Activated T-helper 17 cell treated with anti-CD3 and anti-CD28 coated beads, Interleukin-2, amount 50 U/mL, for 72 hours (primary cell): ENCODE measurements at regions not wholly inside any gene's neighbourhood (a gene's known extent, or its start where the extent isn't known, plus 50 kb on each side); places are given as distances from the start of the nearest gene placed in this dataset.

ENCODE experiments used
- ATAC-seq: fragments of 150-1000 bp; cut with Tn5 transposase; replicated peaks from 2 replicates; pipeline ENCODE4 v1.10.0; 2021; ENCODE audit warnings: mild to moderate bottlenecking, moderate library complexity
- H3K27ac Mint-ChIP-seq: one replicate; pipeline ENCODE4 v1.8.0; 2022; ENCODE audit warnings: mixed read lengths
- H3K27me3 Mint-ChIP-seq: one replicate; pipeline ENCODE4 v1.8.0; 2022; ENCODE audit warnings: mixed read lengths
- H3K36me3 Mint-ChIP-seq: one replicate; pipeline ENCODE4 v1.8.0; 2022; ENCODE audit warnings: low read depth, mild to moderate bottlenecking, mixed read lengths
- H3K4me1 Mint-ChIP-seq: one replicate; pipeline ENCODE4 v1.8.0; 2022; ENCODE audit warnings: mixed read lengths
- H3K4me3 Mint-ChIP-seq: one replicate; pipeline ENCODE4 v1.8.0; 2022; ENCODE audit warnings: mild to moderate bottlenecking, mixed read lengths
- H3K9me3 Mint-ChIP-seq: one replicate; pipeline ENCODE4 v1.8.0; 2022; ENCODE audit warnings: mixed read lengths

DNA sequence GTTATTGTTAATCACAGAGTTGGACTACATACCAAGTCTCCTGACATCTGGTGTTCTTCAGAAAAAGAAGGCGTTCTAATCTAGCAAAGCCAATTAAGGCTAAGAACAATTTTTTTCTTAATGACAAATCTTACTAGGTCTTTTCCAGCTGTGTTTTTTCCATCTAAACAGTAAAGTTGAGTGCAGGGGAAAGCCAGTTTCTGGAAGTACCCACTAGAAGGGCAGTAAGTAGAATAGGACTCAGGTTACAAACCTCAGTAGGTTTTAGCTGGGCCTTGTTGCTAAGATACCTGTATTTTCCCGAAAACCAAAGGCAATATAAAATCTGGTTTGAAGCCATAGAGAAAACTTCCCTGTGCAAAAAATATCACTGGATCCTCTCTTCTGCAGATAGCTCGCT is 351.9 kb downstream of the ETS1 start:
- peaks cover 33% of the 10 kb centered on the region for H3K4me1 Mint-ChIP-seq

DNA sequence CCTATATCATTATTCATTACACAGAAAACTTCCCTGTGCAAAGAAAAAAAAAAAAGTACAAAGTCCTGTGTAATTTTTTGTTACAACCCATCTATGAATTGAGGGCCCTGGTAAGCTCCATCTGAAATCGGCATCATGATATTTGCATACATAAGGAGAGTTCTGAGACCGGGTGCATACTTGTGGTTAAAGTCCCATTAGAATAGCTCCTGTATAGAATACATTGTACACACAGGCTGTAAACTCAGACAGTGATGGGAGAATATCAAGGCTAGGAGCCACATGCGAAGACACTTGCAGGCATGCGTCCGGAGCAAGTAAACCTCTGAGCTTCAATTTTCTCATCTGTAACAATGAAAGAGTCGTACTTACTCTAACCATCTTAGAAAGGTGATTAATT is 353.2 kb downstream of the ETS1 start:
- H3K27ac Mint-ChIP-seq, result no peak overlapping the region
- no peak for ATAC-seq
- H3K36me3 Mint-ChIP-seq, result peaks cover 13% of the 10 kb centered on the region
- no peaks in the 10 kb centered on the region for H3K27me3 Mint-ChIP-seq
- no peak overlapping the region for H3K4me3 Mint-ChIP-seq
- peaks cover 3% of the 10 kb centered on the region for H3K9me3 Mint-ChIP-seq
- H3K4me1 Mint-ChIP-seq, result peaks cover 38% of the 10 kb centered on the region

More for the DNA sequence above, 351.9 kb downstream of the ETS1 start:
- no peak for ATAC-seq
- peaks cover 13% of the 10 kb centered on the region for H3K36me3 Mint-ChIP-seq
- H3K27me3 Mint-ChIP-seq, result no peaks in the 10 kb centered on the region
- no peak overlapping the region for H3K4me3 Mint-ChIP-seq
- no peak overlapping the region for H3K27ac Mint-ChIP-seq
- peaks cover 3% of the 10 kb centered on the region for H3K9me3 Mint-ChIP-seq

DNA sequence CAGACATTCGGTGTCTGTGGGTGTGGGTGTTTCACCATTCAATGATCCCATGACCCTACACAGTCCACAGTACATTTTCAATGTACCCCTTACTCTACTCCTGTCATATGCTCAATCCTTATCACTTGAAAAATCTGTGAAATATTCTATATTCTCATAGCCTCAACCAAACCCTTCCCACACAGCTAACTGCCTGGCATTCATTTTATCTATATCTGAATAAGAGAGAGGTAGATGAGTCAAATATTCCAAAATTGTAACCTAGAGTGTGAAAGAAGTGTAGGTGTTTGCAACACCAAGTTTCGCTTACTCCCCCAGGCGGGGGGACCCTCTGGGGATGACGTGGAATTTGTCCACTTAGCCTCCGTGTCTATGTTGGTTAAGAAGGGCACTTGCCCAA is 354.8 kb downstream of the ETS1 start:
- Mint-ChIP-seq H3K36me3 (peaks cover 17% of the 10 kb centered on the region), H3K27ac (peak overlapping the region; percentile 90), H3K9me3 (peaks cover 3% of the 10 kb centered on the region), H3K27me3 (no peaks in the 10 kb centered on the region), H3K4me3 (peak overlapping the region; percentile 49), H3K4me1 (peaks cover 37% of the 10 kb centered on the region)
- peak; percentile 74 for ATAC-seq

- Mint-ChIP-seq H3K27me3 (no peaks in the 10 kb centered on the region), H3K36me3 (peaks cover 22% of the 10 kb centered on the region), H3K27ac (peak overlapping the region; percentile 90), H3K4me3 (peak overlapping the region; percentile 49), H3K9me3 (peaks cover 3% of the 10 kb centered on the region), H3K4me1 (peaks cover 42% of the 10 kb centered on the region)
- ATAC-seq, result peak; percentile 58
Observed at GRCh38 chr11:128231845-128232410, 355.4 kb downstream of the ETS1 start.

DNA sequence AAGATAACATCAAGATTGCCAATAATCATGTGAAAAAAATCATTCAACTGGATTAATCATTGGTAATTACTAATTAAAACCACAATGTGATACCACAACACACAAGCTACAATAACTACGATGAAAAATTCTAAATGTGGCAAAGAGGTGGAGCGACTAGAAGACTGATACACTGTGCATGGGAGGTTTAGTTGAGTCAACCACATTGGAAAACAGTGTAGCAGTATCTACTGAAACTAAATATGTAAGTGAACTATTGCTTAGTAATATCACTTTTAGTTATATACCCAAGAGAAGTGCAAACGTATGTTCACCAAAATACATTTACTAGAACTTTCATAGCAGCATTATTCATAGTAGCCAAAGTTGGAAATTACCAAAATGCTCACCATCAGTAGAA is 359.9 kb downstream of the ETS1 start:
- Mint-ChIP-seq H3K27ac (peak overlapping the region; percentile 93), H3K9me3 (peaks cover 3% of the 10 kb centered on the region), H3K4me1 (peaks cover 32% of the 10 kb centered on the region), H3K27me3 (no peaks in the 10 kb centered on the region), H3K36me3 (peaks cover 17% of the 10 kb centered on the region), H3K4me3 (peak overlapping the region; percentile 61)
- peak; percentile 73 for ATAC-seq

DNA sequence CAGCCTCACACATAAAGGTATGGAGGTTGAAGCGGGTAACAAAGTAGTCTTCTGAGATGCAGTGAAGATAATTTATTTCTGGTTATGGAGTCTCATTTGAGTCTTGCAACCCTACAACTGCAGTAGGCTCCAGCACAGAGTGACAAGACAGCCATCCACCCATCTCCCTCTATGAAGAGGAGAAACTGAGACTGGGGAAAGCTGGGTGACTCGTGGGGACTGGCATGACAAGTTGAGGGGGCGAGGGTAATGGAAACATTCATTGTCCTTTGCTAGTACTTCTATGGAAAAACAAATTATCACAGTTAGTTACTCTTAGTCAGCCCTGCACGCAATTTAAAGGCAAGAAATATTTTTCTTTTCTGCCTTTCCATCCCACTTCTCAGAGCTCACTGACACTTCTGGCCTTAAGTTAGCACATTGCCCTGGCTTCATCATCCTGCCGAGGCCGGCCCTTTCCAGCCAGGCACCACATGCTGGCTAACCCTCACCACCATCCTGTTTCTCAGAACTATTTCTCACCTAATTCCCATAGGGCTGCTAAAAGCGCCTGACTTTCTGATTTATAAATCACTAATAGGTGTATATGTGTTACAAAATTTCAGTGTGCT is 361.1 kb downstream of the ETS1 start:
- Mint-ChIP-seq H3K9me3 (no peaks in the 10 kb centered on the region), H3K4me1 (peaks cover 21% of the 10 kb centered on the region), H3K4me3 (no peak overlapping the region), H3K27ac (peak overlapping the region; percentile 6), H3K36me3 (peaks cover 9% of the 10 kb centered on the region), H3K27me3 (no peaks in the 10 kb centered on the region)
- ATAC-seq, result peak; percentile 65

GRCh38 chr11:128222245-128222884 is 365.0 kb downstream of the ETS1 start:
- no peaks in the 10 kb centered on the region for H3K9me3 Mint-ChIP-seq
- no peak for ATAC-seq
- peaks cover 3% of the 10 kb centered on the region for H3K36me3 Mint-ChIP-seq
- H3K4me1 Mint-ChIP-seq, result peaks cover 3% of the 10 kb centered on the region
- no peak overlapping the region for H3K27ac Mint-ChIP-seq
- no peaks in the 10 kb centered on the region for H3K27me3 Mint-ChIP-seq
- H3K4me3 Mint-ChIP-seq, result no peak overlapping the region

- Mint-ChIP-seq H3K9me3 (no peaks in the 10 kb centered on the region), H3K36me3 (no peaks in the 10 kb centered on the region), H3K4me1 (no peaks in the 10 kb centered on the region), H3K27me3 (no peaks in the 10 kb centered on the region), H3K4me3 (no peak overlapping the region), H3K27ac (no peak overlapping the region)
- no peak for ATAC-seq
Observed at GRCh38 chr11:128219731-128220120, 367.6 kb downstream of the ETS1 start.

GRCh38 chr11:128216198-128216597 is 371.2 kb downstream of the ETS1 start:
- no peaks in the 10 kb centered on the region for H3K36me3 Mint-ChIP-seq
- H3K4me3 Mint-ChIP-seq, result no peak overlapping the region
- H3K27ac Mint-ChIP-seq, result no peak overlapping the region
- no peak for ATAC-seq
- no peaks in the 10 kb centered on the region for H3K27me3 Mint-ChIP-seq
- no peaks in the 10 kb centered on the region for H3K4me1 Mint-ChIP-seq
- H3K9me3 Mint-ChIP-seq, result no peaks in the 10 kb centered on the region

GRCh38 chr11:128215238-128215882 is 372.0 kb downstream of the ETS1 start:
- Mint-ChIP-seq H3K27ac (no peak overlapping the region), H3K4me1 (no peaks in the 10 kb centered on the region), H3K4me3 (no peak overlapping the region), H3K9me3 (no peaks in the 10 kb centered on the region), H3K27me3 (no peaks in the 10 kb centered on the region), H3K36me3 (no peaks in the 10 kb centered on the region)
- ATAC-seq, result no peak

- Mint-ChIP-seq H3K4me3 (no peak overlapping the region), H3K4me1 (no peaks in the 10 kb centered on the region), H3K36me3 (no peaks in the 10 kb centered on the region), H3K27ac (no peak overlapping the region), H3K9me3 (no peaks in the 10 kb centered on the region), H3K27me3 (no peaks in the 10 kb centered on the region)
- ATAC-seq, result no peak
Observed at GRCh38 chr11:128214263-128214662, 373.1 kb downstream of the ETS1 start.

DNA sequence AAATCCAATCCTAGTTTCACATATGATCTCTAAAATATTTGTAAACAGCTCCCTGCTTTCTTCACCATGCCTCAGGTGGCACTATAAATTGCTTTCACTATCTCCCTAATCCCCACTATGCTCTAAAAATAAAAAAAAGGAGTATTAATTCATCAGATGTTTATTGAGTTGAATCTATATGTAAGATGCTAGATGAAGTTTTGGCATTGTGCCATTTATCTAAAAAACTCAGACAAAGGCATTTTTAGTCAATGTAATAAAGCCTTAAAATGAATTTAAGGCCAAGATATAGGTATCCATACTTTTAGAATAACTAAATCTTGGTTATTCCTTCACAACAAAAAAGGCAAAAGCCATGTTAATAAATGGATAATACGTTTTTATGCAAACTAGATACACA is 373.9 kb downstream of the ETS1 start:
- H3K4me3 Mint-ChIP-seq, result no peak overlapping the region
- H3K4me1 Mint-ChIP-seq, result no peaks in the 10 kb centered on the region
- H3K27ac Mint-ChIP-seq, result no peak overlapping the region
- H3K36me3 Mint-ChIP-seq, result no peaks in the 10 kb centered on the region
- no peak for ATAC-seq
- H3K27me3 Mint-ChIP-seq, result no peaks in the 10 kb centered on the region
- H3K9me3 Mint-ChIP-seq, result no peaks in the 10 kb centered on the region

DNA sequence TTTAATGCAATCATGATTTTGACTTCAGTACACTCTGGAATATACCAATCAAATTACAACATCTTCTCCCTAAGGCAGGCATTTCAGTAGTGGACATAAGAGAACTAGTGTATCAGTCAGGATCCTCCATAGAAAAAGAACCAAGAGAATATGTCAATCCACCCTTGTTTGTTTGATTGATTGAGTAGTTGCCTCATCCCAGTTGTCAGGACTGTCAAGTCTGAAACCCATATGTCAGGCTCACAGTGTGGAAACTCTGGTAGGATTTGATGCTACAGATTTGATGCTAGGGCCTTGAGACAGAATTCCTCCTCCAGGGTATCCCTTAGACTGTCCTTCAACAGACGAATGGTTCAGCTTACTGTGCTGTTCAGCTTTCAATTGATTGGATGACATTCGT is 375.0 kb downstream of the ETS1 start:
- Mint-ChIP-seq H3K9me3 (no peaks in the 10 kb centered on the region), H3K4me3 (no peak overlapping the region), H3K27me3 (peaks cover 3% of the 10 kb centered on the region), H3K27ac (no peak overlapping the region), H3K4me1 (no peaks in the 10 kb centered on the region), H3K36me3 (no peaks in the 10 kb centered on the region)
- no peak for ATAC-seq

DNA sequence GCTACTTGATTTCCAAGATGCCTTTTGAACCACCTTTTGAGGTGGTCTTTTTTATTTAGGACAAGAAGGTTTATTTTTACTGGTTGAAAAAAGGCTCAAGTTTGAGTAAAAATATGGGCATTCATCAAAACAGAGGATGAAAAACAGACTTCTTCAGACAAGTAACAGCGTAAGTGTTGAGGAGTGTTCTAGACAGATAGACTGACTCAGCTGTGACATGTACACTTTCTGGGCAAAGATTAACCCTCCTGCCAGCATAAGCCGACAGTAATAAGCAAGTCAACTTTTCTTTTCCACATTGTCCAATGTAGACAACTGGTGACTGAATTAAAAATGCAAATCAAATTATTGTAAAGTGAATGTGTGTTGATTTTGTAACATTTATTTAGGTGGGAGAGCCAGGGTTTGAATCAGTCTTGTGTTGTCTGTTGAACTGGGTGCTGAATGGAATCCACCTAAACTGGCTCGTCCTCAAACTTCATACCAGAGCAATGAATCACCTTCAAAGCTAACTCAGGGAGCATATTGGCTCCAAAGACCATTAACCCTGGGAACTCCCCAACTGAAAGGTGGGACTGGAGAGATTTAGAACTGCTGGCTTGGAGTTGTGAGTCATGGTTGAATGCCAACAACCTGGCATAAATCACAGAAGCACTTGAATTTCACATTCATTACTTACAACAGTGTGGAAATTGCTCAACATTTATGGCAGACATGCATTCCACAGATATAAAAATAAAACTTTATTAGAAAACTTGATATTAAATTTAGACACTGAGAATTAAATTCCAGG is 377.0 kb downstream of the ETS1 start:
- peaks cover 3% of the 10 kb centered on the region for H3K27me3 Mint-ChIP-seq
- H3K27ac Mint-ChIP-seq, result no peak overlapping the region
- no peaks in the 10 kb centered on the region for H3K36me3 Mint-ChIP-seq
- ATAC-seq, result peak; percentile 77
- no peaks in the 10 kb centered on the region for H3K4me1 Mint-ChIP-seq
- H3K9me3 Mint-ChIP-seq, result no peaks in the 10 kb centered on the region
- H3K4me3 Mint-ChIP-seq, result no peak overlapping the region
